NCI-H446 treated with DMSO at 0.1 percent for 48 hours (cell line): ENCODE measurements at regions not wholly inside any gene's neighbourhood (a gene's known extent, or its start where the extent isn't known, plus 50 kb on each side); places are given as distances from the start of the nearest gene placed in this dataset.

Source experiments
- DNase-seq: peaks from one replicate; lab custom pipeline; 2025; lab: John Stamatoyannopoulos, UW

- DNase-seq = no peak
These were observed 805.1 kb downstream of the RNF144A start for GRCh38 chr2:7722212-7722910.

GRCh38 chr2:7724336-7724735 is 807.1 kb downstream of the RNF144A start:
- no peak for DNase-seq

- peak; percentile 0 for DNase-seq
These were observed 808.1 kb downstream of the RNF144A start for GRCh38 chr2:7725171-7725849.

GRCh38 chr2:7725850-7726242 is 808.6 kb downstream of the RNF144A start:
- no peak for DNase-seq

GRCh38 chr2:7726989-7727388 is 809.8 kb downstream of the RNF144A start:
- no peak for DNase-seq

GRCh38 chr2:7728388-7728787 is 811.2 kb downstream of the RNF144A start:
- DNase-seq = no peak

- no peak for DNase-seq
These were observed 813.2 kb downstream of the RNF144A start for GRCh38 chr2:7730449-7730848.

- DNase-seq = no peak
These were observed 813.8 kb downstream of the RNF144A start for GRCh38 chr2:7730990-7731389.

- DNase-seq = no peak
These were observed 815.3 kb downstream of the RNF144A start for GRCh38 chr2:7732497-7732896.

GRCh38 chr2:7736646-7737305 is 819.6 kb downstream of the RNF144A start:
- no peak for DNase-seq

- DNase-seq = no peak
These were observed 821.4 kb downstream of the RNF144A start for GRCh38 chr2:7738596-7738995.

- DNase-seq = no peak
These were observed 822.9 kb downstream of the RNF144A start for GRCh38 chr2:7740114-7740513.

- no peak for DNase-seq
These were observed 825.1 kb downstream of the RNF144A start for GRCh38 chr2:7742301-7742700.

- no peak for DNase-seq
These were observed 827.6 kb downstream of the RNF144A start for GRCh38 chr2:7744827-7745226.

GRCh38 chr2:7745369-7745768 is 828.2 kb downstream of the RNF144A start:
- DNase-seq = no peak

GRCh38 chr2:7748717-7749415 is 831.7 kb downstream of the RNF144A start:
- DNase-seq = no peak

- DNase-seq = no peak
These were observed 832.8 kb downstream of the RNF144A start for GRCh38 chr2:7749895-7750559.

- DNase-seq = no peak
These were observed 835.1 kb downstream of the RNF144A start for GRCh38 chr2:7752291-7752690.

GRCh38 chr2:7753777-7754176 is 836.6 kb downstream of the RNF144A start:
- DNase-seq = no peak

GRCh38 chr2:7755879-7756278 is 838.7 kb downstream of the RNF144A start:
- DNase-seq = no peak

- DNase-seq = no peak
These were observed 841.0 kb downstream of the RNF144A start for GRCh38 chr2:7758073-7758759.
